DOHH2 (cell line): ENCODE measurements at regions not wholly inside any gene's neighbourhood (a gene's known extent, or its start where the extent isn't known, plus 50 kb on each side); places are given as distances from the start of the nearest gene placed in this dataset.

ENCODE experiments used
- H3F3A ChIP-seq: fragments of 200-600 bp; sonication (generic), shearing (Covaris generic); 2 replicates; pipeline ENCODE4 v1.6.0; 2016; ENCODE audit warnings: antibody characterized with exemption, mild to moderate bottlenecking; ENCODE audit not compliant: control insufficient read depth, insufficient read depth
- H3K27ac ChIP-seq: fragments of 200-600 bp; sonication (generic); 2 replicates; pipeline ENCODE4 v1.5.1; 2014; ENCODE audit warnings: low read depth, mild to moderate bottlenecking, low read length, moderate library complexity
- H3K27me3 ChIP-seq: fragments of 200-600 bp; sonication (generic); 2 replicates; pipeline ENCODE4 v1.6.1; 2014; ENCODE audit warnings: mild to moderate bottlenecking, low read length, mixed read lengths; ENCODE audit not compliant: control insufficient read depth
- H3K36me3 ChIP-seq: fragments of 200-600 bp; sonication (generic); 2 replicates; pipeline ENCODE4 v1.6.1; 2014; ENCODE audit warnings: mild to moderate bottlenecking, low read length, moderate library complexity, mixed read lengths; ENCODE audit not compliant: control insufficient read depth
- H3K4me1 ChIP-seq: fragments of 200-600 bp; sonication (generic); 2 replicates; pipeline ENCODE4 v1.6.1; 2014; ENCODE audit warnings: mild to moderate bottlenecking, low read length, mixed read lengths; ENCODE audit not compliant: control insufficient read depth
- H3K4me2 ChIP-seq: fragments of 200-600 bp; sonication (generic); 2 replicates; pipeline ENCODE4 v1.6.0; 2014; ENCODE audit warnings: mild to moderate bottlenecking, low read length, moderate library complexity
- H3K4me3 ChIP-seq: fragments of 200-600 bp; sonication (generic); 2 replicates; pipeline ENCODE4 v1.5.1; 2014; ENCODE audit warnings: mild to moderate bottlenecking, low read length, mixed read lengths
- H3K79me2 ChIP-seq: fragments of 200-600 bp; sonication (generic); 2 replicates; pipeline ENCODE4 v1.6.1; 2014; ENCODE audit warnings: mild to moderate bottlenecking, low read length, mixed read lengths; ENCODE audit not compliant: control insufficient read depth
- H3K9me2 ChIP-seq: fragments of 200-600 bp; sonication (generic); replicated peaks from 2 replicates; pipeline ENCODE4 v1.6.1; 2014; ENCODE audit warnings: mild to moderate bottlenecking, low read length, mixed read lengths; ENCODE audit not compliant: control insufficient read depth
- H3K9me3 ChIP-seq: fragments of 200-600 bp; sonication (generic); 2 replicates; pipeline ENCODE4 v1.6.1; 2014; ENCODE audit warnings: antibody characterized with exemption, low read length, mixed read lengths; ENCODE audit not compliant: control insufficient read depth, insufficient read depth
- H4K20me1 ChIP-seq: fragments of 200-600 bp; sonication (generic); 2 replicates; pipeline ENCODE4 v1.6.0; 2014; ENCODE audit warnings: low read depth, mild to moderate bottlenecking, antibody characterized with exemption, low read length, moderate library complexity; ENCODE audit not compliant: control insufficient read depth, insufficient read depth
- EZH2phosphoT487 ChIP-seq: fragments of 200-600 bp; sonication (generic); IDR thresholded peaks from 2 replicates; pipeline ENCODE4 v1.6.1; 2017; ENCODE audit warnings: borderline replicate concordance, mild to moderate bottlenecking, antibody characterized with exemption, low read length, moderate library complexity, mixed read lengths
- TF ChIP-seq, protein P1 (sequence below): fragments of 200-600 bp; sonication (generic); IDR thresholded peaks from one replicate; pipeline ENCODE4 v1.5.1; 2014; ENCODE audit warnings: antibody characterized with exemption, mild to moderate bottlenecking, low read depth, low read length; ENCODE audit not compliant: poor library complexity, severe bottlenecking

DNA sequence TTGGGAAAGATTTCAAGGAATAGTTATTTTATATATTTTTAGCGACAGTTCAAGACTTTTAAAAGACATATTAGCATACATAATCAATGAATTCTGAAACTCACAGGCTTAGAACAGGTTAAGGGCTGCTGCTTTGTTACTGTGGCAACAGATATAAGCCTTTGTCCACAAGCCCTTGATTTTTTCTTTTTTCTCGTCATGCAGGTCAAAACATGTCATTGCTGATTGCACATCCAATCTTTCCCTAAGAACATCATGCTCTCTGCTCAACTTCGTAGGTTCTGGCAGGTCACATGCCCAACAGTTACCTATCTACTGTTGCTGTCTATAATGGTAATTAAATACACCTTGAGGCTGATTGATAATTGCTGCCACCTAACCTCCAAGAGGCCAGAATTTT, 172.5 kb upstream of the PTPRD start:
- Histone ChIP-seq H3K9me3 (no peaks in the 10 kb centered on the region; the same call in 1 of the 2 replicates), H3K9me2 (no peaks in the 10 kb centered on the region), H3K4me1 (no peaks in the 10 kb centered on the region), H3K36me3 (no peaks in the 10 kb centered on the region), H3K4me3 (no peak overlapping the region), H3K4me2 (no peak overlapping the region), H4K20me1 (no peaks in the 10 kb centered on the region), H3F3A (no peaks in the 10 kb centered on the region), H3K27ac (no peak overlapping the region), H3K79me2 (no peaks in the 10 kb centered on the region), H3K27me3 (no peaks in the 10 kb centered on the region)
- TF ChIP-seq, protein P1, sequence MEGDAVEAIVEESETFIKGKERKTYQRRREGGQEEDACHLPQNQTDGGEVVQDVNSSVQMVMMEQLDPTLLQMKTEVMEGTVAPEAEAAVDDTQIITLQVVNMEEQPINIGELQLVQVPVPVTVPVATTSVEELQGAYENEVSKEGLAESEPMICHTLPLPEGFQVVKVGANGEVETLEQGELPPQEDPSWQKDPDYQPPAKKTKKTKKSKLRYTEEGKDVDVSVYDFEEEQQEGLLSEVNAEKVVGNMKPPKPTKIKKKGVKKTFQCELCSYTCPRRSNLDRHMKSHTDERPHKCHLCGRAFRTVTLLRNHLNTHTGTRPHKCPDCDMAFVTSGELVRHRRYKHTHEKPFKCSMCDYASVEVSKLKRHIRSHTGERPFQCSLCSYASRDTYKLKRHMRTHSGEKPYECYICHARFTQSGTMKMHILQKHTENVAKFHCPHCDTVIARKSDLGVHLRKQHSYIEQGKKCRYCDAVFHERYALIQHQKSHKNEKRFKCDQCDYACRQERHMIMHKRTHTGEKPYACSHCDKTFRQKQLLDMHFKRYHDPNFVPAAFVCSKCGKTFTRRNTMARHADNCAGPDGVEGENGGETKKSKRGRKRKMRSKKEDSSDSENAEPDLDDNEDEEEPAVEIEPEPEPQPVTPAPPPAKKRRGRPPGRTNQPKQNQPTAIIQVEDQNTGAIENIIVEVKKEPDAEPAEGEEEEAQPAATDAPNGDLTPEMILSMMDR: no peak
- TF ChIP-seq EZH2phosphoT487: no peak

- no peaks in the 10 kb centered on the region for H3K36me3 ChIP-seq
- no peaks in the 10 kb centered on the region for H3K79me2 ChIP-seq
- no peaks in the 10 kb centered on the region for H3K9me2 ChIP-seq
- no peaks in the 10 kb centered on the region for H4K20me1 ChIP-seq
- no peak for TF ChIP-seq EZH2phosphoT487
- H3K4me3 ChIP-seq: no peak overlapping the region
- H3K9me3 ChIP-seq: peaks cover 10% of the 10 kb centered on the region; the same call in 1 of the 2 replicates
- H3K4me2 ChIP-seq: no peak overlapping the region
- no peak overlapping the region for H3K27ac ChIP-seq
- no peaks in the 10 kb centered on the region for H3K27me3 ChIP-seq
- H3F3A ChIP-seq: no peaks in the 10 kb centered on the region
- no peaks in the 10 kb centered on the region for H3K4me1 ChIP-seq
Measured at GRCh38 chr9:10793306-10793705, 180.5 kb upstream of the PTPRD start.

- TF ChIP-seq EZH2phosphoT487: no peak
- TF ChIP-seq, protein P1: no peak
- H3K9me2 ChIP-seq: no peaks in the 10 kb centered on the region
- no peak overlapping the region for H3K4me2 ChIP-seq
- H3K27me3 ChIP-seq: no peaks in the 10 kb centered on the region
- H3F3A ChIP-seq: no peaks in the 10 kb centered on the region
- no peaks in the 10 kb centered on the region for H4K20me1 ChIP-seq
- no peaks in the 10 kb centered on the region for H3K9me3 ChIP-seq
- H3K79me2 ChIP-seq: no peaks in the 10 kb centered on the region
- no peaks in the 10 kb centered on the region for H3K36me3 ChIP-seq
- H3K4me1 ChIP-seq: no peaks in the 10 kb centered on the region
- H3K4me3 ChIP-seq: no peak overlapping the region
- no peak overlapping the region for H3K27ac ChIP-seq
Measured at GRCh38 chr9:10804486-10804885, 191.7 kb upstream of the PTPRD start.

DNA sequence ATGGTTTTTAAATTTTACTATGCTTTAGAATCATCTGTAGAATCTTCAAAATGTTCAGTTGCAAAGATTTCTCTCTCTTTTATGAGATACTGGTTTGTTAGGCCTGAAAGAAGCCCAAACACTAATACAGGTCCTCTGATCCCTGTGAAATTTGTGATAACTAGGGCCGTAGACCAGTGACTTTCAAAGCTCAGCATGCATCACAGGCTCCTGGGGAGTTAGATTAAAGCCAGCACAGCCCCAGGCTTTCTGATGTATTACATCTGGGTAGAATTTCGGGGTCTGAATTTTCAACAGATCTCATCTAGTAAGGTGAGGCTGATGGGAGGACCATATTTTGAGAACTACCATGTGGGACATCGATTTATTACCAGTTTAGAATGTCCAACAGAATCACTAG, 194.1 kb upstream of the PTPRD start:
- no peaks in the 10 kb centered on the region for H3F3A ChIP-seq
- no peaks in the 10 kb centered on the region for H4K20me1 ChIP-seq
- H3K4me1 ChIP-seq: no peaks in the 10 kb centered on the region
- no peaks in the 10 kb centered on the region for H3K9me2 ChIP-seq
- no peaks in the 10 kb centered on the region for H3K9me3 ChIP-seq
- no peaks in the 10 kb centered on the region for H3K27me3 ChIP-seq
- no peaks in the 10 kb centered on the region for H3K36me3 ChIP-seq
- H3K79me2 ChIP-seq: no peaks in the 10 kb centered on the region
- no peak overlapping the region for H3K27ac ChIP-seq
- TF ChIP-seq EZH2phosphoT487: no peak
- TF ChIP-seq, protein P1: no peak
- no peak overlapping the region for H3K4me2 ChIP-seq
- no peak overlapping the region for H3K4me3 ChIP-seq
